Stimulated activated CD4-positive, alpha-beta T cell treated with anti-CD3 and anti-CD28 coated beads, Interleukin-2, amount 100 ng/mL, for 48 hours (primary cell): ENCODE measurements at regions not wholly inside any gene's neighbourhood (a gene's known extent, or its start where the extent isn't known, plus 50 kb on each side); places are given as distances from the start of the nearest gene placed in this dataset.

ENCODE experiments used
- DNase-seq, 2 donors: peaks; one replicate each; pipeline ENCODE4 v3.0.0-alpha.2; 2020

DNA sequence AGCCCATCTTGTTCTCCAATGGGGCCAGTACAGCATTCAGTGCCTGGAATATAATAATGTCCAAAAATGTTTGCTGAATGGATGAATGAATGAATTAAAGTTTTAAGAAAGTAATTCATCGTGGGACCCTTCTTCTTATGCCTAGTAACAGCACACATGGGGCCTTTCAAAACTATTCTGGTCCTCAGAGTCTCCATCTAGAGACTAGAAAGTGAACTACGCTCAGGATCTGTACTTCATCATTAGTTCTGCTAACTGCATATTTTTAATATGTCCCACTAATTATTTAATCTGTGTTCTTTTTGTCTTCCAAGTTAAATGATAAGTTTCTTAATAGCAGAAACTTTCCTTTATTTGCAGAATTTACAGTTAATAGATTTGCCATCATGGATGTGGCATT, 172.5 kb downstream of the SMAD2 start:
- DNase-seq: no peak

DNA sequence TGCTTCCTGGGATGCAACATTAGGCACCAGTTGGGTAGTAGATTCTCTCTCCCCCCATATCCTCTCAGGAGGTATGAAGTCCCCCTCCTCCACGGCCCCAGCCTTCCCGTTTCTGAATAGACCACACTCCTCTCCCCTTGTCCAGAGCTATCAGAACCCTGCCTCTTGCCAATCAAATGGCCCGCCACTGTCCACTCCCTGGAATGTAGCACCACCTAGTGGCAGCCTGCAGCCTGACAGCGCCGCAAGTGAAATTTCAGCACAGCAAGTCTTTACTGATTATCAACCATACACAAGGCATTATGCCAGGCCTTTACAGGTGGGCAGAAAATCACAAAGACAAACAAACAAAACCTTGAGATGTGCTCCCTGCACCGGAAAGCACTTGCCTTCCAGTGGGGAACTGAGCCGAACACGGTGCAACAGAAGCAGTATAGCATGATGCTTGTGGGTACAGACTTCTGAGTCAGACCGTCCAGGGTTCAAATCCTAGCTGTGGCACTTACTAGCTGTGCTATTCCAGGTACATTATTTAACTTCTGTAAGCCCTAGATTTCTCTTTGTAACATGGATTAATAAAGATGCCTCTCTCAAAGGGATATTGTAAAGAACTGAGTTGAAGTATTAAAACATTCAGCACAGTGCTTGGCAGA, 174.0 kb downstream of the SMAD2 start:
- DNase-seq: peak; percentile 62 to 65

DNA sequence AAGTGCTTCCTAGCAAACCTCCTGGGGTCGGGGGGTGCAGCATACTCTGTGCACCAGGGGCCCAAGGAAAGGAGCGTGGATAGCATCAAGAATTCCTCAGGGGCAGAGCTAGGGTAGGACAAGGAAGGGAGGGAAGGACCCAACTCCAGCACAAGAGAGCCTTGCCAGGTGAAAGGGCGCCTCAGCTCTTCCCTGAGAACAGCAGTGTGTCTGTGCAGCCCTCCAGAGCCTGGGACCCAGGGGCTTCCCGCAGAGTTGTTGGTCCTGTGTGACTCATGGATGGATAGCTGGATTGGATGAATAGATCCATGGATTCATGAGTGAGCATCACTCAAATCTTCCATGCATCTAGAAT, 175.4 kb downstream of the SMAD2 start:
- no peak for DNase-seq

DNA sequence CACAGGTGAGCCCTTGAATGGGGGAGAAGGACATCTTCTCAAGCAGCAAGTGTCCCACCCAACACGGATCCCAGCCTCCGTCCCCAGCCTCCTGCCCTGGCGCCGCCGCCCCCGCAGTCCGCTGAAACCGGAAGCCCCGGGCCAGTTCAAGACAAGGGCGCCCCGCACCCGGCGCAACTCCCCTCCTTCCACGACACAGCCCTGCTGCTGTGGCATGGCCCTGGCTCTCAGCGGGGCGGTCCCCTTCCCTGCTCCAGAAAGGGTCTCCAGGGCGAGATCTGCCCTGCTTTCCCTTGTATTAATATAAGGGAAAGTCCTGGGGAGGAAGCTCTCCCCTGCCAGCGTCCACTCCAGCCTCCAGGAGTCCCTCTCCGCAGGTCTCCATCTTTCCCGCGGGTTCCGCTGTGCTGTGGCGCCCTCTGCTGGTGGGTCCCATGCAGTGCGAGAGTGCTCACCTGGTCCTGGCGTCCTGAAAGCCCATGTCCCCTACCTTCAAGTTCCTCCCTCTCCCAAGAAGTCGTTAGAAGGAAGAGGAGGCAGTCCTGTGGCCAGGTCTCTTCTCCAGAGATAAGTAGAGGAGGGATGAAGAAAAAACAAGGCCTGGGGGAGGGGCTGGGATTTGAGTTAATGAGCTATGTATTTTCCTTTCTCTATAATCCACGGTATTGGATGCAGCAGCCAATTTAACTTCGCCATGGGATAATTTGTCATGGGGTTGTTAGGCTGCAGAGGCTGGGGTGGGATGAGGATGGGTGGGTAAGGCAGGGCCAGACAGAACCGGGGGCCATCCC, 176.0 kb downstream of the SMAD2 start:
- peak; percentile 70 for DNase-seq

DNA sequence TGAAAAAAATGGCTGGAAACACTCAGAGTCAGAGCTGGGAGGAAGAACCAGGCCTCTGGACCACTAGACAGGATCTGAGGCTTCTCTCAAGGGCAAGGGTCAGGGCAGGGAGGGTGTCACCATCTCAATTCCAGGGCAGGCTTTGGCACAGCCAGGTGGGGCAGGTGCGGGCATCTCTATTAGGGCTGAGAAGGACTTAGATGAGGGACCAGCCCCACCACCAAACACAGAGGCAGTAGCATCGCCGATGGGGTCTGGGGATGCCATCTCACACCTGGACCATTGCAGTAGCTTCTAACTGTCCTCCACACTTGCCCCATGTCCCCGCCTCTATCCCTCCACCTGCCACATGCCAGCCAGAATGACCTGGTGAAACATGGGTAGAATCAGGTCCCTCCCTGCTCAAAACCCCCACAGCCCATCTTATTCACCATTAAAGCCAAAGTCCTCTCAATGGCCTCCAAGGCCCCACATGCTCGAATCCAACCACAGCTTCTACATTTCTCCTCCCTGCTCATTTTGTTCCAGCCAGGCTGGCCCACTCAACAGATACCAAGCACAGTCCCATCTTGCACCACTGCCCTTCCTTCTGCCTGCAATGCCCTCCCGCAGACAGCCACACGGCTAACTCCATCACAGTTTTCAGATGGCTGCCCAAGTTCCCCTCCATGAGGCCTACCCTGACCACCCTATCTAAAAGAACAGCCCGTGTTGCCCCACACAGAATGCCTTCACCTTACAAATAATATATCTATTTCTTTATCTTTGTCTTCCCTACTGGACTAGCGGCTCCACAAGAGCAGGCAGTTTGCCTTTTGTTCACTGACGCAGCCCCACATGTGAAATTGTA, 177.4 kb downstream of the SMAD2 start:
- no peak for DNase-seq

DNA sequence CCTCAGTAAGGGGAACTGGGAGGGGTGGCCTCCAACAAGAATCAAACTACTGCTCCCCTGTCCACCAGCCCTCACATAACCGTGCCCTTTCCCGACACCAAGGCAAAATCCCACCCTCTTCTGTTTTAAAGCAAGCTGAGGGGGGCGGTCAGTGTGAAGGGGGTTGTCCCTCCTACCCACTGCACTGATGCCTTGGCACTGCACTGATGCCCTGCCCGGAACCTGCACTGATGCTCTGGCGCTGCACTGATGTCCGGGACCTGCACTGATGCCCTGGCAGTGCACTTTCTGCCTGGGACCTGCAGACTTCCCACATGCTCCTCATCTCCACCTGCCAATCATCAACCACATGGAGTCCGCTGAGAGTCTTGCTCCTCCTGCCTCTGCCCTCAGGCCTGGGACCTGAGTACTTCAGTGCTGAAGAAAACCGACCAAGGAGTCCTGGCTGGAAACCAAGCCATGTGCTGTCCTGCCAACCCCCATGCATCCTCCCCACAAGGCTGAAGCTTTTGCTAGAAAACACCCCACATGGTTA, 179.5 kb downstream of the SMAD2 start:
- no peak for DNase-seq

DNA sequence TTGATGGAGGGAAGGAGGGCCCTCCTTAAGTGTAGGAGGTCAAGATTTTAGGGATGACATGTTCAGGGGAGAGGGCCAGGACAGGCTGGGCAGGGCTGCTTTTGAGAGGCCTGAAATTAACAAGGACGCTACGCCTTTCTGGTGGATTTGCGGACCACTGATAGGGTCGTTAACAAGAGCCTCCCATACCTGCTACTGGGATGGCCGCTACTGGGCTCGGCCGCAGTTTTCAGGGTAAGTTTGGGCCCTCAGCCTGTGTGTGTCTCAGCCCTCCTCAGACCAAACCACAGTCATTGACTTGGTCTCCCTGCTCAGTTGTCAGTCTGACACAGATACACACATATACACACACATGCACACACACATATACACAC, 180.9 kb downstream of the SMAD2 start:
- no peak for DNase-seq

DNA sequence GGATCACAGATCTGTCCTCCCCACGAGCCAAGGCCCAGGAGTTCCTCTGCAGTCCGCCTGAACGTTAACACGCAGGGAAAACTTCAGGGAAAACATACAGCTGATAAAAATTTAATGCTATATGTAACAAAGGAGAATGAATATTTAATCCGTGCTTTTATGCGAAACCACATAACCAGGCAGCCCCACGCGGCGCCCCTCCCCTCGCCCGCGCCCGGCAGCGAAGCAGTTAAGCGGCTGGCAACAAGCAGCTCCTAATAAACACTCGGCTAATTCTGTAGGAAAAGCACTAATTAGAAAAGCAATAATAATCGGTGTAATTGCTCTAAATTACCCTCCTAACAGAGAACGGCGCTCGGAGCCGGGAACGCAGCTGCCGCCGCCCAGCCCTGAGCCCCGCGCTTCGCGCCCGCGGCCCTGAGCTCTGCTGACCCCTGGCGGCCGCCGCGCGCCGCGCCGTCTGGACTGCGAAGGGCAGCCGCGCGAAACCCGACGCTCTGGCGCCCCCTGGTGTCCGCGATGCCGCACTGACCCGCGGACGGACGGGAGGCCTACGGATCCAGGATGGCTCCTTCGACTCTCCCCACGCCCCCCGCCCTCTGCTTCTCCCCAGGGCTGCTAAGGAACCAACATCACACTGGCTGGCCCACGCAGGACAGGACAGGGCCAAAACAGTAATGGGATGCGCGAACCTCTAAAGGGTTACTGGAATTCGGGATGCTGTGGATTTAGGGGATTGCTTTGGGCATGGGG, 181.4 kb downstream of the SMAD2 start:
- peak; percentile 84 to 90 for DNase-seq

DNA sequence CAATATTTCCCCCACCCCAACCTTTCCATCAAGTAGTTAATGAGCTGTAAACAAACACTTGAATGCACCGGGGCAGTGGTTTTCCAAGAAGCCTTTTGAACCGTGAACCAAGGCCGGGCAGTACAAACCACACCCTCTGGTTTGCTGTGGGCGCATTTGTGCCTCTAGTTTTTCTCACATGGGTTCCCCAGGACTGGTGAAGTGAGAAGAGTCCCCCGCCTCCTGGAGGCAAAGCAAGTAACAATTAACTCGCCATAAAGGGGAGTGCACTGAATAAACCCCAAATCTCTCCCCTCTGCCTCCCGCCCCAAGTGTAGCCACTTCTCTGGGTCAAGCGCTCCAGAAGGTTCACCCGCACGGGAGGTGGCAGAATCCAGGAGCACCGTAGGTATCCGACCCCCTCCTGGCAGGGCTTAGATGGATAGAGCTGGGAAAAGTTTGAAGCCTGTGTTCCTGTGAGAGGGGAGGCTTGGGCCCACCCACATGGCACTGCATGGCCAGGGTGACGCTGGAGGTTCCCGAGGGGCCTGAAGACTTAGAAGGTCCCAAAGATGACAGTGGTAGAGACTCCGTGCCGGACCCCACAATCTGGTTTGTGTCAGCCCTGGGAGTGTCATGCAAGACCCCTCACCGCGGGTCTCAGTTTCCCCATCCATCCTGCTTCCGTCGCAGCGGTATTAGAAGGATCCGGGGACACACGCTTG, 182.2 kb downstream of the SMAD2 start:
- DNase-seq: no peak

DNA sequence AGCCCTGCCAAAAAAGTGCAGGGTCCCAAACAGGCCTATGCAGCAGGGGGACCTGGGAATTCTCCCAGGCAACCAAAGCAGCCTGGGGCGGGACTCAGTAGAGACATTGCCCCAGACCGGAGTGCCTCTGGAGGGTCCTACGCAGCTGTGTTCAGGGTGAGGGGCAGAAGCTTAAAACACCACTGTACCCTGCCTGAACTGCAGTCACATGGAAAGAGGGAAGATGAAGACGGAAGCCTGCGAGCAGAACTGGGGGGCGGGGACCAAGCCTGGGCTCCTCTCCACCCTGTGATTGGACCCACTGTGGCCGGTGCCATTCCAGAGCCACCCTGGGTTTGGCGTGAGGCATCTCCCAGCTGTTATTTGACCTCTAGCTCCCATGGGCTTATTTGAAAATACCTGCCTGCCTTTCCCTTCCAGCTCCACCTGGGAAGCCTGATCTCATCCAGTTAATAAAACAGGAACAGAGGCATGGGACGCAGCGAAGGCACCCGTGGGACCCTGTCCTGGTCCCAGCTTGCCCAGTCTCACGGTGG, 183.1 kb downstream of the SMAD2 start:
- DNase-seq: no peak

DNA sequence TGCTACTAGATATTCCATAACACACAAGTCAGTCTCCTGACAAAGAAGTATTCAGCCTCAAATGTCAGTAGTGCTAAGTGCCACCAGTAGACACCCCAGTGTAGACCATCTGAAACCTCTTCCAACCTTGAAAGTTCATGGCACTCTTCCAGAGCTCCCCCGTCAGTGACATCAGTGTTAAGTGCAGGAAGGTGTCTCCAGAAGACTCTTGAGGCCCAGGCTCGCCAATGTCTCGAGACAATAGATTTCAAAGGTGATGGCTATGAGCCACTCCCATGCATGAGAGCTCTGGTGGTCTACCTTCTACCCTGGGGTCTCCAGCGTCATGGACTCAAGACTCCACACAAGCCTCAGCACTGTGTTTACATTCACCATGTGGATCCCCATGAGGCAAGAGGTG, 183.8 kb downstream of the SMAD2 start:
- DNase-seq: no peak

DNA sequence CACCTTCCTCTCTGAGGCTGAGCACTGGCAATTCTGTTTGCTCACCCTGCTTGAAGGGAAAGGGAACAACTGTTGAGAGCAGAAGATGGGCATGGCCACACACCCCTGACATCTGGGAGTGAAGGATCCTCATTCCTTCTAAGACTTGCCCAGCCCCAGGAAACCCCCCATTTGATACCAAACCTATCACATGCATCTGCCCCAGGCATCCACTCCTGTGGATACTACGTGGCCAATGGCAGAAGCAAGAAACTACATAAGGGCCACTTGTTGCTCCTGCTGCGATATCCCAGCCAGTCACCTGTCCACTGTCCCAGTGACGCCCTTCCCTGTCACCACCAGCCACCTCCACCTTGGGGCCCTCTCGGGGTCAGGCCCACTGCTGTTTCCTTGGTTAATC, 185.2 kb downstream of the SMAD2 start:
- DNase-seq: no peak

DNA sequence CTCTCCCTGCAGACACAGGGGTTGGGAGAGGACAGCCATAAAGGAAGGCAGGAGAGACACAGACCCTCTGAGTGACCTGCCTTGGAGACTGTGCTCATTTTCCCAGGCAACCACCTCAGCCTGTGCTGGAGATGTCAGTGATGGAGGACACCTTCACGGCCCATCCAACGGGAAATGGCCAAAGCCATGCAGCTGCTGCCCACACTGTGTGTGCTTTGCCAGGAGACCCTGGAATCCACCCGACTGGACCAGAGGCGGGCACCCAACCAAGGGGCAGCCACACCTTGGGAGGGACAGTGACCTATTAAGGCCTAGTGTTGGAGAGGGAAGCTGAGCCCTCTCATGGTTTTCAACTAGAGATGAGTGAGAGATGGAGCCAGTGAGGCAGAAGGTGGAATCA, 192.5 kb downstream of the SMAD2 start:
- DNase-seq: no peak

DNA sequence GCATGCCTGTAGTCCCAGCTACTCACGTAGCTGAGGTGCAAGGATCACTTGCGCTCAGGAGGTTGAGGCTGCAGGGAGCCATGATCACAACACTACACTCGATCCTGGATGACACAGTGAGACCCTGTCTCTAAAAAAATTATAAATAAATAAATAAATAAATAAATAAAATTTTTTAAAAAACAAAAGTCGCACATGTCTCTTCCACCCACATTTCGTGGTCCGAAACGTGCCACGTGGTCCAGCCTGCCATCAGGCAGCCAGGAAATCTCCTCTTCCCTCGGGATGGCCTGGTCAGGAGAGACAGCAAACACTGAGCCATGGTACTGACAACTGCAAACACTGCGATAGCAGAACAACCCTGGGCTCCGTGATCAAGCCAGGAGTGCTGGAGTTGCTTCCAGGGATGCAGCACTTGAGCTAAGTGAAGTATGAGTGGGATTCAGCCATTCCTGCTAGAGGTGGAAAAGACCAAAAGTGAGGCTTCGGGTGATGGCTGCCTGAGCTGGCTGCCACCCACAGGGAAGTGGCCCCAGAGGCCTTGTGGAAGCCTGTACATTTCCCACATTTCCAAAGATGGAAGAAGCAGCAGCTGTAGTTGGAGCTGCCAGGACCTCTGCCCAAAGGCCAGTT, 193.1 kb downstream of the SMAD2 start:
- no peak for DNase-seq

DNA sequence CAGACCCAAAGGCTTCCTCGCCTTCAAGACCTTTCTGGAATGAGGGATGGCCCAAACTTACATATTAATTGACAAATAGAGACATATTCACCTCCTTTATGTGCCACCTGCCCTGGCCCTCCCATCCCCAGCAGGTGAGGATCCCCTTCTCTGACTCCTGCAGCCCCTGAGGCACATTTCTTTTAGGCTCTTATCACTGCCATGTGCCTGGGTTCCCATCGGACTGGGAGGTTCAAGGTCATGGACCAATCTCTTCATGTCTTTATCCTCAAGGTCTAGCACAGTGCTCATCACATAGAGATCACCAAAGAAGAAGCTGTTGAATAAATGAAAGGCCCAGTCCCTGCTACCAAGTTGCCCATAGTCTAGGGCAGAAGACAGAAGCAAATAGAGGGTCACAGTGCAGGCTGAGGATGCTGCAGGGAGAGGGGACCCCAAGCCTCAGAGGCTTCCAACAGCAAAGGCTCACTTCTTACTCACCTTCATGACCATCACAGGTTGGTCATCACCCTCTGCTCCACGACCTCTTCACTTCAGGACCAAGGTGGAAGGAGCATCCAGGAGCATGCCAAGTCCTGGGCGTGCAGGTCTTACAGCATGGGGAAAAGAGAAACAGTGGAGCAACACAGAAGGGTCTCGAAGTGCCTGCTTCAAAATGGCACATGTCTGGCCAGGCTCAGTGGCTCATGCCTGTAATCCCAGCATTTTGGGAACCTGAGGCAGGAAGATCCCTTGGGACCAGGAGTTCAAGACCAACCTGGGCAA, 193.9 kb downstream of the SMAD2 start:
- no peak for DNase-seq

DNA sequence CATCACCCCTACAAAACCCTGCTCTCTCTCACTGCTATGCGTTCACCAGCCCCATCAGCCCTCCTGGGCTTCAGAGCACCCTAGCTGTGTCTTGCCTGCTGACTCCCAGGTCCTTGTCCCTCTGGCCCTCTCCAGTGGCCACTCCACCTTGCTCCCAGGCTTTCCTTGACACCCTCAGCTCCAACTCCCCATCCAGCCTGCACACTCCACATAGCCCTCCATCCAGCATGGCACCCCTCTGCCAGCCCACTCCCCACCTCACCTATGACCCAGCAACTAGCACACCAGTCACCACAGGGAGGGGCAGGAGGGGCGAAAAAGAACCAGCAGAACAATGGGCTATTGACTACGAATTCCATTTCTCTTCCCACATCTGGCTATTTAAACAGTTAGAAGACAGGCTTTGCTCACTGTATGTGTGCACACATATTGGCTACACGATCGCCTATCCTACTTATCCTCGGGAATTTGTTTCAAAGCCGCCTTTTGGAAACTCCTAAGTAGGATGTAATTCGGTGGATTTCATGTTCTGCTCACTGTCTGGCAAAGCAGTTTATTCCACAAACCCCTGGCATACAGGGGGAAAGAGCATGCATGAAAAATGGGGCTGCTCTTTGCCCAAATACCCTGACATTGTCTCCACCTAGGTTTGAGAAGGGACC, 195.3 kb downstream of the SMAD2 start:
- no peak for DNase-seq

DNA sequence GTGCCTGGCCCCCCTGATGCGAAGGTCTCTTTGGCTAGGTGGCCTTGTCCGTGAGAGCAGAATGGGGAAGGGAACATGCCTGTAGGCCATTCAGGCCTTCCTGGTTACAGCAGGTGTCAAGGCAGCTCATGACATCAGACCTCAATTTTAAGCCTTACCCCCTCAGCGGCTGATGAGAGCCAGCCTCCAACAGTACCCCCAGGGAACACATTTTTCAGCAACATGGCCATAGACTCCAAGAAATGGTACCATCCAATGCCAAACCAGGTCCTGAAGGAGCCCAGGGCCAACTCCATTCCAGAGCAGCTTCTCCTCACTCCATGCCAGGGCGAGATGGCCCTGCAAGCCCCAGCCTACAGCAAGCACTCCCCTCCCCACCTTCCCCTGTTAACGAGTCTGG, 199.2 kb downstream of the SMAD2 start:
- DNase-seq: no peak

DNA sequence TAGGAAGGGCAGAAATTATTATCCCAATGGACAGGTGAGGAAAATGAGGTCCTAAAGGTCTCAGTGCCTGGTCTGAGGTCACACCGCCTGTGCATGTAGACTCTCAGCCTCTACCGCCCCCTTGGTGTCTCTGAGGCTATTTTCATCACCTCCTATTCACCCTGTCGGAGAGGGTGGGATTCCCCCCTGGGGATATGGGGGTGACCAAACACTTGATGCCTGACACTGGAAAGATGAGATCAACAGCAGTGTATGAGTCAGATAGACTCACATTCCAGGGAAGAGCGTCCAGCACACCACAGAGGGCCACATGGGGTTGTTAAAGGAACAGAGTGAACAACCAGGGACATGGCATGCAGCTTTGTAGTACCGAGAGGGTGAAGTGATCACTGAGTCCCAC, 199.7 kb downstream of the SMAD2 start:
- DNase-seq: no peak

DNA sequence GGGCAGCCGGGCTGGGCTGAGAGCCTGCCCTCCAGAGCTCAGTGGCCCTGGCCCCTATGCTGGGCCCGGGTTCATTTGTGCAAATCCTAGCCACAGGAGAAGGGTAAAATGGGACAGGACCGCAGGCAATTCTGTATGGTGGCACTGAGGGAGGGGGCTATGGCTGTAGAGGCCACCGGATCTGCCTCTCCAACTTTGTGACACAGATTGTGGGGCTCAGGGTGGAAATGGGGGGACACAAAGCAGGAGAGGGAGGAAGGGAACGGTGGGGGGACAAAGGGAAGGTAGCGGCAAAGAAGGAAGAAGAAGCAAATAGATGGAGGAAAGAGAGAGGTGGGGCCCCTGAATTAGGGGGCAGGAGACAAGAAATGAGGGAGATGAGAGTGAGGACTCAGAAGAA, 201.1 kb downstream of the SMAD2 start:
- DNase-seq: no peak

DNA sequence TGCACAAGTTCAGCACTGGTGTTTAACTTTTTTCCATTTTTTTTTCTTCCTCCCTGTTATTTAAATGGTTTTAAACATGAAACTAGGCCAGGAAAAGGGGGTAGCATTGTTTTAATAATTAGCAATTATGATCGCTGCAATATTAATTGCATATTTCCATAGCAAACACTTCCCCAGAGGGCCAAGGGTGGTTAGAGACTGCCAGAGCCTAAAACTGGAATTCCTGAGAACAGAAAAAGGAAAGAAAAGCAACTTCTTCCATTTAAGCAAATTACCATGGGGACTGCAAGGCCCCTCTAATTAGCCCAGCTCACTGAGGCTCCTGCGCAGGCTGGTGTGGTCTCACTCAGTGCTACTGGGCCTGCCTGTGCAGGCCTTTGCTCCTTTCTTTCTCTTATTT, 201.5 kb downstream of the SMAD2 start:
- DNase-seq: no peak
